Mesendoderm (in vitro differentiated cells): ENCODE measurements at regions not wholly inside any gene's neighbourhood (a gene's known extent, or its start where the extent isn't known, plus 50 kb on each side); places are given as distances from the start of the nearest gene placed in this dataset.
"Not testable (repeated sequence)": the region's sequence is repeated elsewhere in the genome, so short reads cannot be mapped to it uniquely, and the experiment has no call there.

Experiments
- DNase-seq: peaks from one replicate; pipeline ENCODE4 v3.0.0; 2013
- H2AK5ac ChIP-seq: 2 replicates; pipeline ENCODE4 v1.6.1; 2013; ENCODE audit warnings: low read length, inconsistent platforms
- H2BK120ac ChIP-seq: 2 replicates; pipeline ENCODE4 v1.6.1; 2013; ENCODE audit warnings: low read depth, mild to moderate bottlenecking, low read length, moderate library complexity, mixed read lengths
- H2BK15ac ChIP-seq: replicated peaks from 2 replicates; pipeline ENCODE4 v1.6.1; 2013; ENCODE audit warnings: low read depth, mild to moderate bottlenecking, moderate library complexity
- H2BK5ac ChIP-seq: 2 replicates; pipeline ENCODE4 v1.6.1; 2013; ENCODE audit warnings: low read length, inconsistent platforms
- H3K18ac ChIP-seq: 2 replicates; pipeline ENCODE4 v1.6.1; 2013; ENCODE audit warnings: mild to moderate bottlenecking, low read length, mixed read lengths
- H3K23ac ChIP-seq: one replicate; pipeline ENCODE4 v1.6.1; 2013; ENCODE audit warnings: low read length
- H3K27ac ChIP-seq: 2 replicates; pipeline ENCODE4 v1.5.1; 2013; ENCODE audit warnings: low read depth, mild to moderate bottlenecking, inconsistent platforms, low read length, moderate library complexity
- H3K27me3 ChIP-seq: 2 replicates; pipeline ENCODE4 v1.6.1; 2013; ENCODE audit warnings: low read length, control low read depth, mild to moderate bottlenecking, inconsistent platforms; ENCODE audit not compliant: insufficient read depth, poor library complexity
- H3K36me3 ChIP-seq: 2 replicates; pipeline ENCODE4 v1.6.1; 2013; ENCODE audit warnings: low read length, inconsistent platforms; ENCODE audit not compliant: control insufficient read depth, insufficient read depth
- H3K4ac ChIP-seq: one replicate; pipeline ENCODE4 v1.6.1; 2013; ENCODE audit warnings: low read depth, mild to moderate bottlenecking, low read length, moderate library complexity
- H3K4me1 ChIP-seq: 2 replicates; pipeline ENCODE4 v1.6.1; 2013; ENCODE audit warnings: low read depth, low read length, inconsistent platforms; ENCODE audit not compliant: control insufficient read depth
- H3K4me2 ChIP-seq: 2 replicates; pipeline ENCODE4 v1.6.1; 2013; ENCODE audit warnings: low read length
- H3K4me3 ChIP-seq: 2 replicates; pipeline ENCODE4 v1.5.1; 2013; ENCODE audit warnings: mild to moderate bottlenecking, low read length
- H3K56ac ChIP-seq: one replicate; pipeline ENCODE4 v1.6.1; 2013; ENCODE audit warnings: low read length
- H3K79me1 ChIP-seq: 2 replicates; pipeline ENCODE4 v1.6.1; 2013; ENCODE audit warnings: low read length, inconsistent platforms
- H3K79me2 ChIP-seq: 2 replicates; pipeline ENCODE4 v1.6.1; 2013; ENCODE audit warnings: mild to moderate bottlenecking, low read length; ENCODE audit not compliant: control insufficient read depth, insufficient read depth
- H3K9ac ChIP-seq: 2 replicates; pipeline ENCODE4 v1.6.1; 2013; ENCODE audit warnings: low read length, inconsistent platforms
- H4K5ac ChIP-seq: one replicate; pipeline ENCODE4 v1.6.1; 2013; ENCODE audit warnings: low read length
- H4K8ac ChIP-seq: one replicate; pipeline ENCODE4 v1.6.1; 2013; ENCODE audit warnings: low read depth, mild to moderate bottlenecking, control low read depth, low read length, moderate library complexity
- WGBS: extraction: QIAGEN DNeasy Blood & Tissue Kit; methylation state at CpG from one replicate; pipeline ENCODE4 v1.1.7; 2013; ENCODE audit warnings: low lambda C conversion rate, missing lambda C conversion rate; ENCODE audit not compliant: insufficient coverage; ENCODE audit errors: extremely low coverage; 5-methylcytosine and 5-hydroxymethylcytosine counted together

DNA sequence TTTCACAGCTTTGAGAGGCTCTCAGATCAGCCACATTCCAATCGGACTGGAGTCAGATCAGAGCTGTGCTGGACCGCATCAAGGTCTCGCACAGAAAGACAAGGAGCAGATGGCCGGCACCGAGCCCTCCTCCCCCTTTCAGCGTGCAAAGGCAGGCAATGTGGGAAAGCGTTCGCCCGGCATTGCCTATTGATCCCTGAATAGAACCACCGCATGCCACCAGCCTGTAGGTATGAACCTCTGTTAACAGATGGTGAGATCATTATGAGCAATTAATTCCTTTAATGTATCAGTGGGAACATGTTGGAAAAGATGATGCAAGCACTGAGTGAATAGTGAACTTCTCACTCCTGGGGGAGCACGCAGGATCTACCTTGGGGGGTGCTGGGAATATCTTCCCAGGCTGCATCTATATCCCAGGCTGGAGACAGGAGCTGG is 117.5 kb upstream of the ID4 start:
- Histone ChIP-seq H2BK120ac (no peak overlapping the region), H3K36me3 (no peaks in the 10 kb centered on the region), H3K4me3 (no peak overlapping the region), H2AK5ac (no peak overlapping the region), H3K4ac (no peak overlapping the region), H3K23ac (peak overlapping the region; percentile 74), H3K4me1 (peaks cover 3% of the 10 kb centered on the region), H3K79me1 (no peaks in the 10 kb centered on the region), H3K27me3 (no peaks in the 10 kb centered on the region), H3K27ac (no peak overlapping the region), H3K18ac (peak overlapping the region; percentile 4), H3K56ac (no peak overlapping the region), H2BK15ac (no peak overlapping the region), H3K9ac (no peak overlapping the region), H4K5ac (no peak overlapping the region), H3K4me2 (no peak overlapping the region), H4K8ac (no peak overlapping the region), H2BK5ac (no peak overlapping the region), H3K79me2 (no peaks in the 10 kb centered on the region)
- DNase-seq, result peak; percentile 29
- WGBS, result no CpG with 5 or more reads among the region's 11 CpGs

- H3K9ac ChIP-seq, result no peak overlapping the region
- H3K4ac ChIP-seq, result no peak overlapping the region
- no peak overlapping the region for H2BK15ac ChIP-seq
- no peaks in the 10 kb centered on the region for H3K4me1 ChIP-seq
- H3K23ac ChIP-seq, result no peak overlapping the region
- H3K27me3 ChIP-seq, result no peaks in the 10 kb centered on the region
- H2BK5ac ChIP-seq, result no peak overlapping the region
- H3K27ac ChIP-seq, result no peak overlapping the region
- no peak overlapping the region for H4K8ac ChIP-seq
- no peak overlapping the region for H3K56ac ChIP-seq
- WGBS, result no CpG with 5 or more reads among the region's 11 CpGs
- H3K4me3 ChIP-seq, result no peak overlapping the region
- no peak overlapping the region for H4K5ac ChIP-seq
- H3K79me1 ChIP-seq, result no peaks in the 10 kb centered on the region
- no peak overlapping the region for H3K18ac ChIP-seq
- H3K36me3 ChIP-seq, result no peaks in the 10 kb centered on the region
- H2BK120ac ChIP-seq, result no peak overlapping the region
- no peak overlapping the region for H2AK5ac ChIP-seq
- H3K4me2 ChIP-seq, result no peak overlapping the region
- no peaks in the 10 kb centered on the region for H3K79me2 ChIP-seq
- DNase-seq, result no peak
Observed at GRCh38 chr6:19721766-19722377, 115.3 kb upstream of the ID4 start.

- no peak overlapping the region for H3K4me3 ChIP-seq
- no peak overlapping the region for H3K18ac ChIP-seq
- H2BK15ac ChIP-seq, result no peak overlapping the region
- no peaks in the 10 kb centered on the region for H3K79me1 ChIP-seq
- no peaks in the 10 kb centered on the region for H3K27me3 ChIP-seq
- H3K9ac ChIP-seq, result no peak overlapping the region
- no peak overlapping the region for H2BK120ac ChIP-seq
- DNase-seq, result no peak
- H2BK5ac ChIP-seq, result no peak overlapping the region
- H3K56ac ChIP-seq, result no peak overlapping the region
- no peak overlapping the region for H4K8ac ChIP-seq
- no peaks in the 10 kb centered on the region for H3K4me1 ChIP-seq
- no peak overlapping the region for H4K5ac ChIP-seq
- no peaks in the 10 kb centered on the region for H3K79me2 ChIP-seq
- H3K27ac ChIP-seq, result no peak overlapping the region
- no peak overlapping the region for H3K4me2 ChIP-seq
- H3K4ac ChIP-seq, result no peak overlapping the region
- no peak overlapping the region for H2AK5ac ChIP-seq
- no peak overlapping the region for H3K23ac ChIP-seq
- no peaks in the 10 kb centered on the region for H3K36me3 ChIP-seq
- no CpG with 5 or more reads among the region's 6 CpGs for WGBS
Observed at GRCh38 chr6:19722999-19723398, 114.2 kb upstream of the ID4 start.

DNA sequence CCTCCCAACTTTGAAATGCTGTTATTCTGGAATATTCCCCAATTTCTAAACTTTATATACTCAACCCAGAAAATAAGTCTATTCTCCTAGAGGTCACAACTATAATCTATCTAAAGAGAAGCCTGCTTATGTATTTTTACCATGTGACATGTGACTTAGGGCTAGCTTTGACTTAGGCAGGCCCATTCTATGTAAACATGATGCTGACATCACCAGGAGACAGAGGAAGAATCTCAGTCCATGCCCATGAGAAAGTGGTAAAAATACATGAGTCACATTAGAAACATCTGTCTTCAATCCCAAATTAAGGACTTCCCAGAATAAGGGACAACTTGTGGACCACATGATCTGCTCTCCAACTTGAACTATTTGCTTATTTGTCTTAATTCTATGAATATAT is 113.6 kb upstream of the ID4 start:
- no peak overlapping the region for H4K5ac ChIP-seq
- H3K27me3 ChIP-seq, result no peaks in the 10 kb centered on the region
- no peaks in the 10 kb centered on the region for H3K4me1 ChIP-seq
- no peak overlapping the region for H3K4ac ChIP-seq
- no peak overlapping the region for H2BK15ac ChIP-seq
- H3K9ac ChIP-seq, result no peak overlapping the region
- no peak overlapping the region for H3K23ac ChIP-seq
- H3K18ac ChIP-seq, result no peak overlapping the region
- DNase-seq, result peak; percentile 46
- no peak overlapping the region for H2BK120ac ChIP-seq
- no peak overlapping the region for H4K8ac ChIP-seq
- no peak overlapping the region for H3K4me2 ChIP-seq
- no peak overlapping the region for H3K27ac ChIP-seq
- H3K79me1 ChIP-seq, result no peaks in the 10 kb centered on the region
- no peak overlapping the region for H2AK5ac ChIP-seq
- H3K79me2 ChIP-seq, result no peaks in the 10 kb centered on the region
- H3K56ac ChIP-seq, result no peak overlapping the region
- H3K36me3 ChIP-seq, result no peaks in the 10 kb centered on the region
- H3K4me3 ChIP-seq, result no peak overlapping the region
- no peak overlapping the region for H2BK5ac ChIP-seq

- H3K27ac ChIP-seq, H3K36me3 ChIP-seq, H3K27me3 ChIP-seq, H3K79me2 ChIP-seq, H2BK15ac ChIP-seq, H3K4me2 ChIP-seq, H2BK120ac ChIP-seq, H3K18ac ChIP-seq, H3K56ac ChIP-seq, H2BK5ac ChIP-seq, H3K23ac ChIP-seq, H4K5ac ChIP-seq, H3K9ac ChIP-seq, H3K4me3 ChIP-seq, H3K4ac ChIP-seq, H3K79me1 ChIP-seq, H3K4me1 ChIP-seq, H4K8ac ChIP-seq, H2AK5ac ChIP-seq, DNase-seq: not testable (repeated sequence)
Observed at GRCh38 chr6:19725436-19725835, 111.7 kb upstream of the ID4 start.

GRCh38 chr6:19731282-19731681 is 105.9 kb upstream of the ID4 start:
- Histone ChIP-seq H3K79me1 (no peaks in the 10 kb centered on the region), H2BK5ac (no peak overlapping the region), H3K9ac (no peak overlapping the region), H3K27me3 (no peaks in the 10 kb centered on the region), H4K8ac (no peak overlapping the region), H2BK120ac (no peak overlapping the region), H3K4ac (no peak overlapping the region), H2BK15ac (no peak overlapping the region), H2AK5ac (no peak overlapping the region), H3K4me1 (no peaks in the 10 kb centered on the region), H3K27ac (no peak overlapping the region), H3K36me3 (no peaks in the 10 kb centered on the region), H3K23ac (no peak overlapping the region), H3K18ac (no peak overlapping the region), H4K5ac (no peak overlapping the region), H3K4me2 (no peak overlapping the region), H3K56ac (no peak overlapping the region), H3K79me2 (no peaks in the 10 kb centered on the region), H3K4me3 (no peak overlapping the region)
- no peak for DNase-seq
- no CpG with 5 or more reads among the region's 5 CpGs for WGBS
